Endothelial cell of umbilical vein (primary cell): ENCODE measurements at regions not wholly inside any gene's neighbourhood (a gene's known extent, or its start where the extent isn't known, plus 50 kb on each side); places are given as distances from the start of the nearest gene placed in this dataset.

Experiments used
- BruUV-seq: library from RNA; stranded (reverse); fragments of 400-500 nt; replicated peaks from 2 replicates; lab custom pipeline; 2021; lab: Mats Ljungman, UMichigan
- CTCF ChIA-PET: fragments of 300-600, 350-600 bp; sonication (Branson Sonifier 250); formaldehyde crosslinking; loops from one replicate; lab custom pipeline; 2021; ENCODE audit warnings: antibody characterized with exemption, inconsistent platforms; lab: Charles Lee
- POLR2A ChIA-PET: fragments of 300-600, 350-600 bp; sonication (Branson Sonifier 250); formaldehyde crosslinking; loops from one replicate; lab custom pipeline; 2021; ENCODE audit warnings: antibody characterized with exemption, inconsistent platforms; lab: Charles Lee
- DNase-seq: peaks from one replicate; pipeline ENCODE4 v3.0.0-alpha.2; 2011; ENCODE audit warnings: low read depth, low spot score
- FAIRE-seq: peaks from 2 replicates; lab custom pipeline; 2011; peaks lifted over from hg19 to GRCh38; lab: Jason Lieb, UNC
- H2AFZ ChIP-seq: 2 replicates; pipeline ENCODE4 v1.6.0; 2012; ENCODE audit warnings: low read depth, low read length, control low read depth, inconsistent platforms
- H3K27ac ChIP-seq: 2 replicates; pipeline ENCODE4 v1.5.1; 2011; ENCODE audit warnings: low read depth, mild to moderate bottlenecking, control low read depth, low read length, moderate library complexity; ENCODE audit not compliant: insufficient read depth
- H3K27me3 ChIP-seq, 2 experiments: 2 replicates each; pipeline versions ENCODE4 v1.6.0 to v1.6.1; 2011; ENCODE audit warnings: low read length in 2 of 2, mixed read lengths in 1 of 2; ENCODE audit not compliant: control insufficient read depth in 2 of 2, insufficient read depth in 2 of 2
- H3K36me3 ChIP-seq, 2 experiments: 2 replicates in 1 of 2; 3 replicates in 1 of 2; pipeline ENCODE4 v1.5.1; 2011; ENCODE audit warnings: low read length in 2 of 2, mild to moderate bottlenecking in 1 of 2, moderate library complexity in 1 of 2; ENCODE audit not compliant: control insufficient read depth in 2 of 2, insufficient read depth in 2 of 2; ENCODE audit errors: extremely low read depth in 1 of 2
- H3K4me1 ChIP-seq: 3 replicates; pipeline ENCODE4 v1.5.1; 2011; ENCODE audit warnings: mild to moderate bottlenecking, low read length; ENCODE audit not compliant: control insufficient read depth, insufficient read depth; ENCODE audit errors: extremely low read depth
- H3K4me2 ChIP-seq: 2 replicates; pipeline ENCODE4 v1.6.1; 2011; ENCODE audit warnings: low read length, control low read depth, mixed read lengths; ENCODE audit not compliant: insufficient read depth
- H3K4me3 ChIP-seq, 3 experiments: fragments of 200-600 bp in 1 of 3; sonication (generic), shearing (Covaris generic) in 1 of 3; replicated peaks in 1 of 3; 2 replicates each; pipeline ENCODE4 v1.5.1; 2011 to 2016; ENCODE audit warnings: control low read depth in 3 of 3, low read length in 3 of 3, mild to moderate bottlenecking in 2 of 3, inconsistent platforms in 1 of 3, low read depth in 1 of 3, moderate library complexity in 1 of 3; ENCODE audit not compliant: insufficient read depth in 1 of 3
- H3K79me2 ChIP-seq: 2 replicates; pipeline ENCODE4 v1.6.0; 2012; ENCODE audit warnings: low read length, inconsistent platforms; ENCODE audit not compliant: control insufficient read depth, insufficient read depth
- H3K9ac ChIP-seq: replicated peaks from 2 replicates; pipeline ENCODE3; 2011; ENCODE audit warnings: low read length, control low read depth; ENCODE audit not compliant: insufficient read depth; ENCODE audit errors: extremely low read depth
- H3K9me1 ChIP-seq: replicated peaks from 3 replicates; pipeline ENCODE4 v1.6.0; 2011; ENCODE audit warnings: mild to moderate bottlenecking, low read length; ENCODE audit not compliant: control insufficient read depth, insufficient read depth; ENCODE audit errors: extremely low read depth
- H3K9me3 ChIP-seq: replicated peaks from 2 replicates; pipeline ENCODE4 v1.5.1; 2012; ENCODE audit warnings: low read length, inconsistent platforms; ENCODE audit not compliant: control insufficient read depth, insufficient read depth
- H4K20me1 ChIP-seq: replicated peaks from 2 replicates; pipeline ENCODE3; 2011; ENCODE audit warnings: mild to moderate bottlenecking, low read length; ENCODE audit not compliant: control insufficient read depth, insufficient read depth; ENCODE audit errors: extremely low read depth
- CTCF ChIP-seq, 2 donors: IDR thresholded peaks; 1 replicate in 1 of 2; 2 replicates in 1 of 2; pipeline ENCODE4 v1.5.1; 2011; ENCODE audit warnings: low read length in 2 of 2, mild to moderate bottlenecking in 2 of 2, moderate library complexity in 2 of 2, control low read depth in 1 of 2, inconsistent platforms in 1 of 2, low read depth in 1 of 2; ENCODE audit not compliant: insufficient read depth in 1 of 2; ENCODE audit errors: extremely low read depth in 1 of 2
- FOS ChIP-seq: IDR thresholded peaks from 2 replicates; pipeline ENCODE4 v1.6.1; 2011; ENCODE audit warnings: mild to moderate bottlenecking, low read length, moderate library complexity, borderline replicate concordance; ENCODE audit not compliant: insufficient read depth
- JUN ChIP-seq: IDR thresholded peaks from 2 replicates; pipeline ENCODE4 v1.6.1; 2011; ENCODE audit warnings: borderline replicate concordance, low read depth; ENCODE audit not compliant: insufficient read length, insufficient read depth
- MAX ChIP-seq: IDR thresholded peaks from 2 replicates; pipeline ENCODE4 v1.6.1; 2011; ENCODE audit not compliant: insufficient read depth, insufficient read length
- MYC ChIP-seq: IDR thresholded peaks from one replicate; pipeline ENCODE4 v1.6.1; 2011; ENCODE audit warnings: mild to moderate bottlenecking, low read depth, low read length
- POLR2A ChIP-seq: IDR thresholded peaks from 2 replicates; pipeline ENCODE4 v1.6.1; 2012; ENCODE audit warnings: low read depth, mild to moderate bottlenecking, control low read depth, low read length
- dilution Hi-C: fragments of 300-500 bp; cut with MboI; formaldehyde crosslinking; loops from one replicate; pipeline ENCODE4 v1.15.0; 2019; ENCODE audit warnings: low sequenced_read_pairs; ENCODE audit not compliant: extremely low pct_ligation_motif_present
- intact Hi-C: fragments of 100-400 bp; cut with micrococcal nuclease; formaldehyde crosslinking; loops from one replicate; pipeline ENCODE4 v1.10.0; 2022

GRCh38 chr2:35803126-35803525 lies 552.5 kb upstream of the CRIM1 start:
- CTCF ChIA-PET = interaction anchor here (0.8 kb wide), 1 partner anchor 10 kb away, joined by 3 read pairs; no protein-coding TSS in a partner anchor
- POLR2A ChIA-PET = no interaction called here
- no peaks in the 10 kb centered on the region for H3K27me3 ChIP-seq
- H3K27ac ChIP-seq = no peak overlapping the region
- H3K9me3 ChIP-seq = no peaks in the 10 kb centered on the region
- no peaks in the 10 kb centered on the region for H4K20me1 ChIP-seq
- no peak overlapping the region for H3K4me3 ChIP-seq
- FAIRE-seq = no peak
- DNase-seq = no peak
- no peak for TF ChIP-seq MAX
- TF ChIP-seq FOS = no peak
- no peak for TF ChIP-seq JUN
- TF ChIP-seq POLR2A = no peak
- no peaks in the 10 kb centered on the region for H3K9me1 ChIP-seq
- BruUV-seq = no TSS peak
- H3K9ac ChIP-seq = no peak overlapping the region
- no peak overlapping the region for H3K4me2 ChIP-seq
- intact Hi-C loops (no loop called here), dilution Hi-C loops (no loop called here)
- H3K36me3 ChIP-seq = no peaks in the 10 kb centered on the region
- H3K79me2 ChIP-seq = no peaks in the 10 kb centered on the region
- no peak overlapping the region for H2AFZ ChIP-seq
- H3K4me1 ChIP-seq = no peaks in the 10 kb centered on the region

GRCh38 chr2:35794796-35795450 lies 560.7 kb upstream of the CRIM1 start:
- intact Hi-C loops (no loop called here), dilution Hi-C loops (no loop called here)
- Histone ChIP-seq H3K4me2 (no peak overlapping the region), H3K9me3 (no peaks in the 10 kb centered on the region), H4K20me1 (no peaks in the 10 kb centered on the region), H3K27me3 (no peaks in the 10 kb centered on the region), H2AFZ (no peak overlapping the region), H3K4me1 (no peaks in the 10 kb centered on the region), H3K36me3 (no peaks in the 10 kb centered on the region), H3K9ac (no peak overlapping the region), H3K4me3 (no peak overlapping the region), H3K9me1 (no peaks in the 10 kb centered on the region), H3K27ac (no peak overlapping the region), H3K79me2 (no peaks in the 10 kb centered on the region)
- DNase-seq = no peak
- no peak for TF ChIP-seq CTCF (IDR thresholded peaks at IDR 0.05; ENCODE audit: extremely low read depth in 1 of 2, insufficient read depth in 1 of 2, low read depth in 1 of 2, low read length in 2 of 2)
- no peak for TF ChIP-seq MYC
- no peak for TF ChIP-seq FOS
- TF ChIP-seq JUN = no peak
- FAIRE-seq = no peak
- CTCF ChIA-PET = interaction anchor here (2.0 kb wide), 1 partner anchor 11 kb away, joined by 6 read pairs; no protein-coding TSS in a partner anchor
- POLR2A ChIA-PET = no interaction called here
- no TSS peak for BruUV-seq
